A549 (cell line): ENCODE measurements at regions not wholly inside any gene's neighbourhood (a gene's known extent, or its start where the extent isn't known, plus 50 kb on each side); places are given as distances from the start of the nearest gene placed in this dataset.

Source experiments
- ATAC-seq, 2 experiments: fragments of 200-7000 bp in 1 of 2; fragments of >200 bp in 1 of 2; cut with Nextera tagmentation in 1 of 2; cut with Tn5 transposase in 1 of 2; 3 replicates each; pipeline versions ENCODE4 v1.8.0 to v1.9.1; 2018 to 2020; ENCODE audit warnings: mild to moderate bottlenecking in 1 of 2, moderate library complexity in 1 of 2
- CTCF ChIA-PET: fragments of 300-600 bp; sonication (Branson Sonifier 250); formaldehyde crosslinking; extraction: SDS; loops from one replicate; lab custom pipeline; 2021; ENCODE audit warnings: antibody characterized with exemption, inconsistent platforms; lab: Yijun Ruan, JAX
- POLR2A ChIA-PET: fragments of 350-600 bp; formaldehyde crosslinking; extraction: SDS; loops from one replicate; lab custom pipeline; 2021; ENCODE audit warnings: antibody characterized with exemption, inconsistent platforms; lab: Yijun Ruan, JAX
- DNase-seq, 2 experiments: peaks; one replicate each; pipeline versions ENCODE4 v3.0.0 to v3.0.0-alpha.2; 2011 to 2016; ENCODE audit warnings: low read depth in 1 of 2, low spot score in 1 of 2
- FAIRE-seq: peaks from 2 replicates; lab custom pipeline; 2011; peaks lifted over from hg19 to GRCh38; lab: Jason Lieb, UNC
- H3K27ac ChIP-seq, 2 experiments: fragments of >200 bp; sonication (Bioruptor Twin); formaldehyde crosslinking; 3 replicates each; pipeline ENCODE4 v1.5.1; 2016 to 2017
- H3K4me1 ChIP-seq: fragments of >200 bp; sonication (Bioruptor Twin); formaldehyde crosslinking; 3 replicates; pipeline ENCODE4 v1.6.1; 2016
- H3K4me2 ChIP-seq: fragments of >200 bp; sonication (Bioruptor Twin); formaldehyde crosslinking; 3 replicates; pipeline ENCODE4 v1.6.1; 2016
- H3K4me3 ChIP-seq: fragments of >200 bp; sonication (Bioruptor Twin); formaldehyde crosslinking; 3 replicates; pipeline ENCODE4 v1.5.1; 2016
- H3K9me3 ChIP-seq: fragments of >200 bp; sonication (Bioruptor Twin); formaldehyde crosslinking; 3 replicates; pipeline ENCODE4 v1.6.1; 2016
- CBX2 ChIP-seq: fragments of 200-600 bp; sonication (generic); IDR thresholded peaks from 2 replicates; pipeline ENCODE4 v1.6.1; 2016; ENCODE audit warnings: low read depth, mild to moderate bottlenecking, borderline replicate concordance
- CBX8 ChIP-seq: fragments of 200-600 bp; sonication (generic); IDR thresholded peaks from 2 replicates; pipeline ENCODE4 v1.6.1; 2016
- EHF ChIP-seq: fragments of 250-450 bp; sonication (Bioruptor Pico); IDR thresholded peaks from 2 replicates; pipeline ENCODE4 v1.5.0; 2020; ENCODE audit warnings: mild to moderate bottlenecking
- EHMT2 ChIP-seq: fragments of 200-600 bp; sonication (generic); IDR thresholded peaks from 2 replicates; pipeline ENCODE4 v1.6.1; 2016; ENCODE audit warnings: antibody characterized with exemption, low read depth, mild to moderate bottlenecking, moderate library complexity
- ESRRA ChIP-seq: fragments of 150-350 bp; IDR thresholded peaks from 2 replicates; pipeline ENCODE4 v1.6.1; 2014; ENCODE audit warnings: mild to moderate bottlenecking, low read length, borderline replicate concordance
- FOSB ChIP-seq: fragments of 250-450 bp; sonication (Bioruptor Pico); IDR thresholded peaks from 2 replicates; pipeline ENCODE4 v1.5.0; 2020; ENCODE audit warnings: mild to moderate bottlenecking, moderate library complexity
- FOXS1 ChIP-seq: fragments of 250-450 bp; sonication (Bioruptor Pico); IDR thresholded peaks from 2 replicates; pipeline ENCODE4 v1.5.0; 2020; ENCODE audit warnings: mild to moderate bottlenecking, moderate library complexity
- HOXB5 ChIP-seq: fragments of 250-450 bp; sonication (Bioruptor Pico); IDR thresholded peaks from 2 replicates; pipeline ENCODE4 v1.5.0; 2020; ENCODE audit warnings: mild to moderate bottlenecking, moderate library complexity
- JUN ChIP-seq, 2 experiments: fragments of >200 bp; sonication (Bioruptor Twin); formaldehyde crosslinking; IDR thresholded peaks; 2 replicates in 1 of 2; 3 replicates in 1 of 2; pipeline ENCODE4 v1.6.1; 2016 to 2017
- JUNB ChIP-seq: fragments of >200 bp; sonication (Bioruptor Twin); formaldehyde crosslinking; IDR thresholded peaks from 2 replicates; pipeline ENCODE4 v1.6.1; 2016
- MAFK ChIP-seq: fragments of 450-650 bp; IDR thresholded peaks from 2 replicates; pipeline ENCODE4 v1.6.1; 2014; ENCODE audit not compliant: partially characterized antibody
- MYC ChIP-seq: IDR thresholded peaks from 2 replicates; pipeline ENCODE4 v1.6.1; 2012; ENCODE audit warnings: mild to moderate bottlenecking, inconsistent platforms, low read length, improper control_type of control experiment, borderline replicate concordance
- RFX5 ChIP-seq: fragments of 450-650 bp; IDR thresholded peaks from 2 replicates; pipeline ENCODE4 v1.7.1; 2014; ENCODE audit warnings: antibody characterized with exemption, mild to moderate bottlenecking, moderate library complexity
- SREBF2 ChIP-seq: fragments of 450-650 bp; IDR thresholded peaks from 2 replicates; pipeline ENCODE4 v1.6.1; 2014; ENCODE audit warnings: mild to moderate bottlenecking, moderate library complexity
- TFCP2L1 ChIP-seq: fragments of 250-450 bp; sonication (Bioruptor Pico); IDR thresholded peaks from 2 replicates; pipeline ENCODE4 v1.5.0; 2021; ENCODE audit warnings: mild to moderate bottlenecking
- ZFP36 ChIP-seq: fragments of 450-650 bp; IDR thresholded peaks from 2 replicates; pipeline ENCODE4 v1.6.1; 2014; ENCODE audit warnings: borderline replicate concordance; ENCODE audit not compliant: partially characterized antibody
- WGBS: methylation state at CpG from one replicate; pipeline ENCODE4 v1.1.6; 2017; ENCODE audit errors: missing lambda C conversion rate; 5-methylcytosine and 5-hydroxymethylcytosine counted together
- TF ChIP-seq, protein P1 (sequence below): fragments of >200 bp; sonication (Bioruptor Twin); formaldehyde crosslinking; IDR thresholded peaks from 2 replicates; pipeline ENCODE4 v1.6.1; 2016
- TF ChIP-seq, protein P2 (sequence below): fragments of 450-650 bp; IDR thresholded peaks from 2 replicates; pipeline ENCODE4 v1.6.1; 2014; ENCODE audit warnings: antibody characterized with exemption
- TF ChIP-seq, protein P3 (sequence below): IDR thresholded peaks from 2 replicates; pipeline ENCODE4 v1.6.1; 2012; ENCODE audit warnings: low read depth, borderline replicate concordance
- TF ChIP-seq, protein P4 (sequence below): fragments of >200 bp; sonication (Bioruptor Twin); formaldehyde crosslinking; IDR thresholded peaks from 3 replicates; pipeline ENCODE4 v1.6.1; 2016
- TF ChIP-seq, protein P5 (sequence below): IDR thresholded peaks from 2 replicates; pipeline ENCODE4 v1.6.1; 2012
- TF ChIP-seq, protein P6 (sequence below): fragments of 250-450 bp; sonication (Bioruptor Pico); IDR thresholded peaks from 2 replicates; pipeline ENCODE4 v1.5.0; 2020; ENCODE audit warnings: low read depth, mild to moderate bottlenecking, moderate library complexity

DNA sequence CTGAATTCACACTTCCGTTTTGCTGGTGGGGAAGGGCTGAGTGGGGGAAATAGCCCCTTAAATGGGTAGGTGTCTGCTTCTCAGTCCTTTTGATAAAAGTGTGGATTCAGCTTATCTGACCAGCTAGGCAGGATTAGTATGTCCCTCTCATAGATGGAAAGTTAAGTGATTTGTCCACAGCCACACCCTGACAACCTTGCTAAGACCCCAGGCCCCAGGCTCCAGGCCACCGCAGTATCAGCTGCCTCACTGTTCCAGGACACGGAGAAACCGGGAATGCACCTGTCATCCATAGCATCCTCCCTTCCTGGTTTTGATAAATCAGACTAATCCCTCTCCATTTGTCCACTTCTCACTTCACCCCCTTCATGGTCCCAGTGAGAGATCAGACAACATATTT, 197.7 kb downstream of the USP12 start:
- no peak for TF ChIP-seq MAFK
- TF ChIP-seq, protein P1, sequence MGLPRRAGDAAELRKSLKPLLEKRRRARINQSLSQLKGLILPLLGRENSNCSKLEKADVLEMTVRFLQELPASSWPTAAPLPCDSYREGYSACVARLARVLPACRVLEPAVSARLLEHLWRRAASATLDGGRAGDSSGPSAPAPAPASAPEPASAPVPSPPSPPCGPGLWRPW: no peak
- TF ChIP-seq ZFP36: no peak
- no peak for TF ChIP-seq TFCP2L1
- no peak for TF ChIP-seq FOXS1 (CRISPR knock-in tag)
- TF ChIP-seq, protein P2, sequence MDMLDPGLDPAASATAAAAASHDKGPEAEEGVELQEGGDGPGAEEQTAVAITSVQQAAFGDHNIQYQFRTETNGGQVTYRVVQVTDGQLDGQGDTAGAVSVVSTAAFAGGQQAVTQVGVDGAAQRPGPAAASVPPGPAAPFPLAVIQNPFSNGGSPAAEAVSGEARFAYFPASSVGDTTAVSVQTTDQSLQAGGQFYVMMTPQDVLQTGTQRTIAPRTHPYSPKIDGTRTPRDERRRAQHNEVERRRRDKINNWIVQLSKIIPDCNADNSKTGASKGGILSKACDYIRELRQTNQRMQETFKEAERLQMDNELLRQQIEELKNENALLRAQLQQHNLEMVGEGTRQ: no peak
- no peak for TF ChIP-seq RFX5
- no peak for TF ChIP-seq MYC
- no peak for TF ChIP-seq JUNB
- Histone ChIP-seq H3K27ac (no peak overlapping the region), H3K4me3 (no peak overlapping the region), H3K9me3 (no peaks in the 10 kb centered on the region), H3K4me2 (no peak overlapping the region), H3K4me1 (peaks cover 4% of the 10 kb centered on the region; the same call in 2 of the 3 replicates)
- DNase-seq (no peak), ATAC-seq (no peak), FAIRE-seq (no peak)
- ChIA-PET CTCF (no interaction called here), POLR2A (no interaction called here)
- 83% methylated on average over 4 of the region's 4 CpGs for WGBS

DNA sequence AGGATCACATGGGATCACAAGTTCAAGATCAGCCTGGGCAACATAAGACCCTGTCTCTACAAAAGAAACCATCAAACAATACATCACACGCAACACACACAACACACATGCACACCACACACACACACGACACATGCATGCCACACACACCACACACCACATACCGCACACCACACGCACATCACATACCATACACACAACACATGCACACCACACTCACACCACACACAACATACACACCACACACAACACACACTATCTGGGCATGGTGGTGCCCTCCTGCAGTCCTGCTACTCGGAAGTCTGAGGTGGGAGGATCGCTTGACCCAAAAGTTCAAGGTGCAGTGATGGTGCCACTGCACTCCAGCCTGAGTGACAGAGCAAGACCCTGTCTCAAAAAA, 198.3 kb downstream of the USP12 start:
- no peak for TF ChIP-seq ZFP36
- TF ChIP-seq, protein P3, sequence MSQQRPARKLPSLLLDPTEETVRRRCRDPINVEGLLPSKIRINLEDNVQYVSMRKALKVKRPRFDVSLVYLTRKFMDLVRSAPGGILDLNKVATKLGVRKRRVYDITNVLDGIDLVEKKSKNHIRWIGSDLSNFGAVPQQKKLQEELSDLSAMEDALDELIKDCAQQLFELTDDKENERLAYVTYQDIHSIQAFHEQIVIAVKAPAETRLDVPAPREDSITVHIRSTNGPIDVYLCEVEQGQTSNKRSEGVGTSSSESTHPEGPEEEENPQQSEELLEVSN: no peak
- no peak for TF ChIP-seq EHMT2
- no peak for TF ChIP-seq FOSB
- TF ChIP-seq, protein P4, sequence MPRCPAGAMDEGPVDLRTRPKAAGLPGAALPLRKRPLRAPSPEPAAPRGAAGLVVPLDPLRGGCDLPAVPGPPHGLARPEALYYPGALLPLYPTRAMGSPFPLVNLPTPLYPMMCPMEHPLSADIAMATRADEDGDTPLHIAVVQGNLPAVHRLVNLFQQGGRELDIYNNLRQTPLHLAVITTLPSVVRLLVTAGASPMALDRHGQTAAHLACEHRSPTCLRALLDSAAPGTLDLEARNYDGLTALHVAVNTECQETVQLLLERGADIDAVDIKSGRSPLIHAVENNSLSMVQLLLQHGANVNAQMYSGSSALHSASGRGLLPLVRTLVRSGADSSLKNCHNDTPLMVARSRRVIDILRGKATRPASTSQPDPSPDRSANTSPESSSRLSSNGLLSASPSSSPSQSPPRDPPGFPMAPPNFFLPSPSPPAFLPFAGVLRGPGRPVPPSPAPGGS: no peak
- TF ChIP-seq, protein P2: no peak
- TF ChIP-seq CBX2: no peak
- TF ChIP-seq, protein P1: no peak
- no peak for TF ChIP-seq SREBF2
- TF ChIP-seq, protein P5, sequence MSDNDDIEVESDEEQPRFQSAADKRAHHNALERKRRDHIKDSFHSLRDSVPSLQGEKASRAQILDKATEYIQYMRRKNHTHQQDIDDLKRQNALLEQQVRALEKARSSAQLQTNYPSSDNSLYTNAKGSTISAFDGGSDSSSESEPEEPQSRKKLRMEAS: no peak
- TF ChIP-seq, protein P6, sequence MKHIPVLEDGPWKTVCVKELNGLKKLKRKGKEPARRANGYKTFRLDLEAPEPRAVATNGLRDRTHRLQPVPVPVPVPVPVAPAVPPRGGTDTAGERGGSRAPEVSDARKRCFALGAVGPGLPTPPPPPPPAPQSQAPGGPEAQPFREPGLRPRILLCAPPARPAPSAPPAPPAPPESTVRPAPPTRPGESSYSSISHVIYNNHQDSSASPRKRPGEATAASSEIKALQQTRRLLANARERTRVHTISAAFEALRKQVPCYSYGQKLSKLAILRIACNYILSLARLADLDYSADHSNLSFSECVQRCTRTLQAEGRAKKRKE: no peak
- TF ChIP-seq CBX8: no peak
- no peak for TF ChIP-seq RFX5
- no peak for TF ChIP-seq EHF (CRISPR knock-in tag)
- TF ChIP-seq ESRRA: no peak
- TF ChIP-seq JUN (IDR thresholded peaks at IDR 0.05): no peak
- TF ChIP-seq HOXB5 (CRISPR knock-in tag): no peak
- ChIA-PET POLR2A (no interaction called here), CTCF (interaction anchor here (0.6 to 8.0 kb wide), 3 partner anchors 13 to 387 kb away, joined by 3 to 56 read pairs (median 26); no protein-coding TSS in a partner anchor)
- WGBS: 71% methylated on average over 6 of the region's 6 CpGs
- Histone ChIP-seq H3K4me2 (no peak overlapping the region), H3K27ac (no peak overlapping the region), H3K4me3 (no peak overlapping the region), H3K9me3 (no peaks in the 10 kb centered on the region), H3K4me1 (peaks cover 9% of the 10 kb centered on the region)
- FAIRE-seq (no peak), DNase-seq (no peak), ATAC-seq (no peak)
